ENCODE measurements at regions not wholly inside any gene's neighbourhood (a gene's known extent, or its start where the extent isn't known, plus 50 kb on each side); places are given as distances from the start of the nearest gene placed in this dataset.
"Not testable (repeated sequence)": the region's sequence is repeated elsewhere in the genome, so short reads cannot be mapped to it uniquely, and the experiment has no call there.

DNA sequence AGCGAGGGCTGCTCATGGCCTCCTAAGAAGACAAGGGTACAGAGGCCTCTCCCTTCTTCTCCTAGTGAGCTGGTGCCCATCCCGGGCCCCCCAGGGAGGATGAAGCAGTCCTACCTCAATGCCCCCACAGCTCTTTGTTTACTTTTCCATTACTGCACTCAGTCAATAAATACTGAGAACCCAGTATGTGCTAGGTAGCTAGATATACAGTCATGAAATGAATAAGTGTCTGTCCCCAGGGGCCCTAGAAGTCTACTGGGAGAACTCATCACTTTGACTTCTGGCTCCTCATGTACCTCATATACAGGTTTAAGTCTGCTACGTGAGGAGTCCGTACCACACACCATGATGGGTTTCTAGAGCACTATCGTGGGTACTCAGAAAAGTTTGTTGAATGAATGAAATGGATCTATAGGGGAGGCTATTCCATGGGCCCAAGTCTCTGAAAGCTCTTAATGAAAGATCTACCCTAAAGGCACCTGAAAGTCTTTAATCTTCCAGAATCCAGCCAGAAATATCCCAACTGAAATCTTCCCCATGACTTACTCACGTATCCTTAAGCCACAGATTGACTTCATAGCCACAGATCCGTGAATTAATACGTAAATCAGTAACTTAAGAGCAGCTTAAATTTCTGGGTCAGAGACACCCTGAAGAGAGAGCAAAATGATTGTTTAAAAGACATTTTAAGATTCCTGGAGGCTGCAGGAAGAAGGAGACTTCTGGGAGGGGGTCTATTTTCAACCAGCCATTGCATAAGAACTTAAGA is 51.6 kb upstream of the POMP start:
- no peak for DNase-seq

DNA sequence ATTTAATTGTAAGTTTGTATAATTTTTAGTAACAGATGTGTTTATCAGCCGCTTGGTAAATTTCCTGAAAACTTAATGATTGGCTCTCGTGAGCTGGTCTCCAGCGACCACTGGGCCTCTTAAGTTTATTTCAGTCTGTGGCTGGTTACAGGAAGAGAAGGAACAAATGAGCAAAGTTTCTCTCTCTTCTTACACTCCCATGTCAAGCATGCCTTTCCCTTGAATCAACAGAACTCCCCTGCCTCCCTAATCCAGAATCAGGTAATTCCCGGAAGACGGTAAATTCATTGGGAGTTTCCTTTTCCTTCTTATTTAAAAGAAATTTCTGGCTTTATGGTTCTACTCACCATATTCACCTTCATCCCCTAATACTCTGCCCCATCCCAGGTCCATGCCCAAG is 52.5 kb upstream of the POMP start:
- DNase-seq: no peak

DNA sequence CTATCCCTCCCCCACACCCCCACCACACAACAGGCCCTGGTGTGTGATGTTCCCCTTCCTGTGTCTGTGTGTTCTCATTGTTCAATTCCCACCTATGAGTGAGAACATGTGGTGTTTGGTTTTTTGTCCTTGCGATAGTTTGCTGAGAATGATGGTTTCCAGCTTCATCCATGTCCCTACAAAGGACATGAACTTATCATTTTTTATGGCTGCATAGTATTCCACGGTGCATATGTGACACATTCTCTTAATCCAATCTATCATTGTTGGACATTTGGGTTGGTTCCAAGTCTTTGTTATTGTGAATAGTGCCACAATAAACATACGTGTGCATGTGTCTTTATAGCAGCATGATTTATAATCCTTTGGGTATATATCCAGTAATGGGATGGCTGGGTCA is 53.8 kb upstream of the POMP start:
- not testable (repeated sequence) for DNase-seq

DNA sequence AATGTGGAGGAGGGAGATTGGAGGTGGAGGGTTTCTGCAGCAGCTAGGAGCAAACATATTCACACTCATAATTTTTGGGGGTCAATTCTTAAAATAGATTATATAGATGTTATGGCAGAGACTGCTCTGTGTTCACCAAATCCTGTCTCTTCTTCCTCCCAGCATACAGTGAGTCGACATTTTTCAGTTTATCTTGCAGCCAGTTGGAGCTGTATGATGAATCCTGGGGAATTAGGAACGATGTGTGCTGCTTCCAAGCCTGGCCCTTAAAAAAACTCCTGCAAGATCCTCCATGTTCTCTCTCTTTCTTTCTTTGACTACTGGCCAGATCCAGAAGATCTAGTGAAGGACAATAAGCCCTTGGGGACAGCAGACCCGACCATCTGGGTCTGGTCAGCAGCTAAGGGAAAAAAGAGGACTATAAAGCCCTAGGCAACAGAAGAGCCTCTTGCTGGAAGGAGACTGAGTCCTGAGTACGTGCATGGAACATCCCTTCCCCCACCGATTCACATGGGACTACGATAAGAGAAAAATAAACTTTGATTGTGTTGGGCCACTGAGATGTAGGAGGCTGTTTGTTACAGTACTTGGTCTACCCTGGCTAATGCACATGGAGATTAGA is 55.8 kb upstream of the POMP start:
- no peak for DNase-seq

DNA sequence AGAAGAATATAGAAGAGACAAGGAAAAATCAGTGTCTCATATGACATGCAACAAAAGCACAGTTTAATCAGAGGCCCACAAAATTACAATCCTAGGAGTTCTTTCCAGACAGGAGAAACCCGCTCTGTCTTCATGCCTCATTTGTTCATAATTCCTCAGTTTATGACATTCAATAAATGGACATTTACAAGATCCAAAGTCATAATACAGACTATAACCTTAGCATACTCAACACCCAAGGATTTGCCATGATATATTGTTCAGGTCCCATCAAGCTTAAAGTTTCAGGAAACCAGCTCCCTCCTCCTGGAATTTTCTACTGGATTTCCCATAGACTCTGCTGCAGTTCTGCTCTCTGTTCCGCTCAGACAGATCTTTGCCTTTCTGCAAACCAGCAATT is 56.4 kb upstream of the POMP start:
- DNase-seq: no peak

DNA sequence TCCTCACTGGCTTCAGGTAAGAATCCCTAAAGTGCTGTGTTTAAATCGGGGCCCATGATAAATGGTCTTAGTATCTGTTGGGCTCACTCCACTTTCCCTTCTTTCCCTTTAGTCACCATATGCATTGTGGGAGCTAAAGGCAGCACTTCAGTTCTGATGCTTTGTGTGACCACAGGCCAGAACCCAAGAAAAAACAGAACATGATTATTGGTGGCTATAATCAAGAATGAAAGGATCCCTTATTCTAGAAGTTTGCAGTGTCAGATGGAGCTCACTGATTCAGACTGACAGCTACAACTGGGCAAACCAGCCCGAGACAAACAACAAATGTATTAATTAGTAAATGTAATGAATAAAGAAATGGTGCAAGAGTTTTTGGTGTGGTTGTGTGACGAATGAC is 57.3 kb upstream of the POMP start:
- peak in 2 of 51 donors; percentile 2 to 14 for DNase-seq

DNA sequence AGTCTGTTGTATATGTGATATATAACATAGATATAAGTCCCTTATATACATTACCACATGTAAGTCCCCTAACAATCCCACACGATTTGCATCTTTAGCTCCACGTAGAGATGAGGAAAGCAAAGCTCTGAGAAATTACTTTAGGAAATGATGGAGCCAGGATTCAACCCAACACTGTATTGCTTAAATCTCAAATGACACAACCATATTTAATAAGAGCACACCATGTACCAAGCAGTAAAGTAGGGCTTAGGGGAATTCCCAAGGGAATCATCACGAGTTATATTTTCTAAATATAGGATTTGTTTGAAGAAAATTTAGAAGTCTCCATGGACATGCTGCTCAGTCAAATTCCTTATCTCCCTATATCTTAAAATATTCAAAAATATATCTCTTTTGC is 61.3 kb upstream of the POMP start:
- DNase-seq: no peak

DNA sequence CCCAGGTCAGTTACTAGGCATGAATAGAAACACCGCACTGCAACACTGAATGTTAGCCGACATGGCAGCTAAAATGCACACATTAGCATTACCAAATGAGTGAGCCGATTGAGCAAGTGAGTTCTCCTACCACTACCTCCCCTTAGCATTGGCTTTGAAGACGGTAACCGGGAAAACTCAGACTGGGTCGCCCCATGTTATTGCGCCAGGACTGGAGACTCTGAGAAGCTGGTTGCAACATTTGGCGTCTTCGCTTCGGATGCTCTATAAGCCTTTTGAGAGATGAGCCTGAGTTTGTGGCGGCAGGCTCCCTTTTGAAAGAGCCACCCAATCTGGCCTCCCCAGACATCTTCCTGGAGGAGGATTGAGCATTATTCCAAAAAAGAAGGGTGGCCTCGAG is 68.5 kb upstream of the POMP start:
- DNase-seq: no peak

DNA sequence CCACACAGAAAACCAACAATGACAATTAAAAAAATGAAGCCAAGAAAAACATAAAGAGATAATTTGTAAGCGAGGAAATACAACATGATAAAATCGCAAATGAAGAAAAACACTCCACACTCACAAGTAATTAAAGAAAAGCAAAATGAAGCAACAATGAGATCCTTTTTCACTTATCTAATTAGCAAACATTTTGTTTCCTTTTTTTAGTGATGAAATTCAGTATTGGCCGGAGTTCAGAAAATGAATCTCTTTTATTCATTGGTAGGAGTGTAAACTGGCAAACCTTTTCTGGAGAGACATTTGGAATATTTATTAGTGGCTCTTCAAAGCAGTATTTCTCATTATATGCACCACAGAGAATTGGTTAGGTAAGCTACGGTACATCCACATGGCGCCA is 70.6 kb upstream of the POMP start:
- no peak for DNase-seq

DNA sequence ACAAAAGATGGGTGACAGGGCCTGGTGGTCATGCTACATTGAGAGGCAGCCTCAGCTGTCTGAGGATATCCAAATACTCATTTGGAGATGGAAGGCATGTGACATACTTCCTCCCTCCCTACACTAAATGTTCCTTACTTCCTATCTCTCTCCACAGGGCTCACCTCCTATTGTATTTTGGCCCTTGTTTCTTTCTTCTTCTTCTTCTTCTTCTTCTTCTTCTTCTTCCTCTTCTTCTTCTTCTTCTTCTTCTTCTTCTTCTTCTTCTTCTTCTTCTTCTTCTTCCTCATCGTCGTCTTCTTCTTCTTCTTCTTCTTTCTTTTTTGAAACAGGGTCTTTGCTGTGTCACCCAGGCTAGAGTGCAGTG is 71.8 kb upstream of the POMP start:
- DNase-seq: no peak

DNA sequence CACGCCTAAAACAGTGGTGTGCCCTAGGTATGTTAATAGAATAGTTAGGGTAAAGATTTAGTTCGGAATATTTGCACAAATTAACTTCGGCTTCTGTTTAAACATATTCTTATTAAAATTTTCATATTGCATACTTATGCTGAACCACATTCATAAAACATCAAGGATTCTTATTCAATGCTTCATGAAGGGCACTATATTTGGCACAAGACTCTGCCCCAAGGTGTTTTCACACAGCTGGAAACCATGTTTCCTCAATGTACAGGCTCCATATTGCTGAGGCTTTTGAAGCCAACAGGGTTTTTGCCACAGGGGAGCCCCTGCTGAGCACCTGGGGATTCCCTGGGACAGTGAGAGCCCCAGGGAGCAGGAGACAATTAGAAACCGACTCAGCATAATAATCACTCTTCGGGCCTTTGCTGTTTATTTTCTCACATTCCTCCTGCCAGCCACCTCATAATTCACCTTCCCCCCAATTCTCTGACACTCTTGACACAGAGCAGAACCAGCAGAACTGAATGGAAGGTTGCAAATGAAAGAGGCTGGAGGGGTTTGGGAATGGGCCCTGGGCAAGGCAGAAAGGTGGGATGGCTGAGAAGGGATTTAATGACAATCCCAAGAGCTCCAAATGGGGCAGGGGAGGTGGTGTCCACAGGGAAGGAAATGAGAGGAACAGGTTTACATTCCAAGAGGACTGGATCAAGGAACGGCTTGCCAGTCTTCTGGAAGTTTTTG is 72.3 kb upstream of the POMP start:
- DNase-seq: no peak

DNA sequence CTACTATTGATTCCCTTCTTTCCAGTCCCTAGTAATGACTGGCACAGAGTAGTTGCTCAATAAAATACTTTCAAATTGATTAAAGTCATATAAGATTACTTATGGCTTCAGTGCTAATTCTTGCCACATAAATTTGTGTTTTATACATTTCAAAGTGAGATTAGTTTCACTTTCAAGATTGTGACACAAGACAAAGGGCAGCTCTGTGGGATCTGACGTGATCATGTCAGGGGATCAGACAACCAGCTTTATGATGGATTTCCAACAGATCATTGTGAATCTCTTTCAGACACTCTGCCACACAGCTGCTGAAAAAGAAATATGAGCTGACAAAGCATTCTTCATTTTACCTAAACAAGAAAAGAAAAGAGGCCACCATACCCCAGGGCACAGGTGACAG is 73.4 kb upstream of the POMP start:
- DNase-seq: no peak

DNA sequence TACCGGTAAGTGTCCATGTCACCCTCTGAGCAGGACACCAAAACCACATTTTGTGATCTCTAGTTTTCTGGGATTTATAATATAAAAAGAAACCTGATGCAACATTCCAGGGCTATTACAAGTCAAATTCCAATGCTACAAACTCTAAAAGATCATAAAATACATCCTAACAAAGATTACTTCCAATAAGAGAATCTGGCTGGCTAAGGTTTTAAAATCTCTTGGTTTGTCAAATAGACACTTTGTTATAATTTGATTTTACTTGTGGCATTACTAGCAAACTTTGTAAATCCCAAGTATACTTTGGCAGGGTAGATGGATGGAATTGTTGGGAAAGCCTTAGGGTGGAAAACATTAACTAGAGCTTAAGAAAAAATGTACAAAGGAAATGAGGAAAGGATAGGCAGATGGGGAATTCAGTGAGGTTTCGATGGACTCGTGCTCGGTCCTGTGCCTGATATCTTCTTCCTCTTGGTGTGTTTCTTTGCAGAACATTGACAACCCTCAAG is 74.0 kb upstream of the POMP start:
- no peak for DNase-seq

DNA sequence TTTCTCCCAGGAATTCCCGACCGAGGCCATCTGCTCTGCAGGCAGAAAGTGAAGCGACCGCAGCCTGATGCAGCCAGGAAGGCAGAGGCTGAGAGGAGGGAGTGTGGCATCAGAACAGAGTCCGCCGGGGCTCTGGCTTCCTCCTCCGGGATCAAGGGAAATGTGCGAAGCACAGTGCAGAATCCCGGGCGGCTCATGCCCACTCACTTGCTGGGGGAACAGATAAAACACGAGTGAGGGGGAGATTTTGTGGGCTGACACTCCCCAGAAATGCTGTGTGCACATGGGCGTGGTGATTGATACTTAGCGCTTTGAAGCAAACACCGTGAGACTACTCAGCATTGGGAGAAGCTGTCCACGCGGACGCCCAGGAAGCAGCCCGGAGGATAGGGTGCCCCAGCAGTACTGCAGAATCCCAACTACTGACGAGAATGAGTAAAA is 75.3 kb upstream of the POMP start:
- peak in 1 of 51 donors; percentile 8 for DNase-seq

DNA sequence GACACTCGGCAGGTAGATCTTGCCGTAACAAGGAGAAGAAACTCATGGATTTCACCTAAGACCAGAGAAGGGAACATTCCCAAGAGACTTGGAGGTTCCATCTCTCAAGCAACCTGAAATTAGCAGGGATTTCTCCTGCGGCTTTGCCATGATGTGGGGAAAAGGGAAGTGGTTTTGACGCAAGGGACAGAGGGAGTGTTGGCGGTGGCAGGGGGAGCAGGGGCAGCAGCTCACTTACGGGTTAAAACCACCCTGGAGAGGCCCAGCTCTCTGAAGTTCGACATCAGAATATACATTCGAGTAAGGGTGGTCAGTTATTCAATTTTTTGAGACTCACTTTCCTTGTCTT is 76.1 kb upstream of the POMP start:
- DNase-seq: no peak

DNA sequence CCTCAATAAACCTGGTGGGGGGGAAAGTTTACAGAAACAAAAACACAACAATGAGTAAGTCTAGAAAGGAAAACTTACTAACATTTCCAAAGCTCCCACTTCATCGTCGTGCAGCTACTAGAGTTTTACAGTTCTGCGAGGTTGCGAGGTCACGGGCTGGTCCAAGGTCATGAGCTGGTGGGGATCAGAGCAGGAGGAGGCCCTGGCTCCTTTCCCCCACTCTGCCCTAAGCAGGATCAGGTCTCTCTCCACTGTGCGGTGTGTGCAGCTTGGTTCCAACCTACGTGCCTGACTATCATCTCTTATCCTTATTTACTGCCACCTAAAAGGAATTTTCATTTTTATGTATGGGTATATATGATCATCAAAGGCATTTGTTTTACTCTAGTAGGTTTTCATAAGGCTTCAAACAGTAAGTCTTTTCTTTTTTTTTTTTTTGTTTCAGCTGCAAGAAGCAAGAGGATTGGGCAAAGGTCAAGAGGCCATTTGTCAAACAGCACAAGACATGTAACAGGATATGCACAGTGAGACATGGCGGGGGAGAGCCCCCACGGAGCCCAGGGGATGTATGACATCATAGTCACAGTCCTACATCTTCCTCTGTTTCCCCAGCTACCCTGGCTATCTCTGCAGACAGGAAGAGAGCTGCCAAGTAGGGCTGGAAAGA is 76.6 kb upstream of the POMP start:
- no peak for DNase-seq

DNA sequence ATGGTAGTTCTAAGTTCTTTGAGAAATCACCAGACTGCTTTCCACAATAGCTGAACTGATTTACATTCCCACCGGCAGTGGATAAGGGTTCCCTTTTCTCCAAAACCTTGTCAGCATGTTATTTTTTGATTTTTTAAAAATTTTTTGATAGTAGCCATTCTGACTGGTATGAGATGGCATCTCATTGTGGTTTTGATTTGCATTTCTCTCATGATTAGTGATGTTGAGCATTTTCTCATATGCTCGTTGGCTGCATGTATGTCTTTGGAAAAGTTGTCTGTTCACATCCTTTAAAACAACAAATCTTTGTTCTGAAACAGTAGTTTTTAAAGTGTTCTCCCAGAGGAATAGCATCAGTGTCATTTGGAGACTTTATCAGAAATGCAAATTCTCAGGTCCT is 77.5 kb upstream of the POMP start:
- no peak for DNase-seq

DNA sequence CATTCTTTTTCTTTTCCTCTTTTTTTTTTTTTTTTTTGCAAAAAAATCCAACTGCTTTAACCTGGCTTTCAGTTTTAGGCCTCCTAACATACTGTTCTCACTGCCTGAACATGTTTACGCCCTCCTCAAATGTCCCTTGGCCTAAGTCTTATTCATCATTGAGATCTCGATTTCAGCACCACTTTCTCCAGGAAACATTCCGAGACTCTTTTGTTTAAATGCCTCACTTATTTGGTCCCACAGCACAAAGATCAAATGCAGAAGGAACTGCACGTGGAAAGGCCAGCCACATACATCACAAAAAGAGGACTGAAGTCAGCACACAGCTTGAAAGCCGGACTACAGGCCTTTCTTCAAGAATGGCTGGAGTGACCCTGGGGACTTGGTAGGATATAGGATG is 79.2 kb upstream of the POMP start:
- no peak for DNase-seq

DNA sequence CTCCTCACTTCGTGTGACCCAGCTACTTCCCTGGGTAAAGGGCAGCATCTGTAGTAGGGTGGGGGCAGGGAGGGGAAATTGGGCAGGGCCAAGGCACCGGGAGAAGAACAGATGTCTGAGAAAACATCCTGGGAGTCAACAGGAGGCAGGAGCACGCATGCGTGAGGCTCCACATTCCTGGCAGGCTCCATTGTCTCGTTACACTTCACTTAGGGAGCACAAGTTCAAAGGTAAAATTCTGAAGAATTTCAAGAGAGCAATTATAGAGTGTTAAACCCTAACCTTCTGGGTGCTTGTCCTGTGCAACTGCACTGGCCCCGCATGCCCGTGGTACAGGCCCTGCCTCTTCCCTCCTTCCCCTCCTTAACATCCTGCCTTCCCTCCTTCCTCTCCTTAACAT is 79.6 kb upstream of the POMP start:
- no peak for DNase-seq

DNA sequence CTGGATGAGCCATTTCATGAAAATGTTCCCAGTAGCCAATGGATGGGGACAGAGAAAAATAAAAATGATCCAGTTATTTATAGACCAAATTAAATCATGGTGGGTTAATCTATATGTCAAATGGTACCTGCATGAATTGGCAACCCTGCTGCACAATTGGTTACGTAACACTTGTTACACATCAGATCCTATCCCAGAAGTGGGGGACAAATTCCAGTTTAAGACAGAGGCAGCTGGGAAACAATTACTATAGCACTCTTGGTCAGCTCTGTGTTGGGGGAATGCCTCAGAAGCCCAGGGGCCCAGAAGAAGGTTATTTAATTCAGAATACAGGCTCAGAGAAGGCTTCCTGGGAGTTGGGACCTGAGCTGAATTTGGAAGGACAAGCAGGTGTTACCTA is 81.1 kb upstream of the FLT1 start:
- DNase-seq: no peak

DNA sequence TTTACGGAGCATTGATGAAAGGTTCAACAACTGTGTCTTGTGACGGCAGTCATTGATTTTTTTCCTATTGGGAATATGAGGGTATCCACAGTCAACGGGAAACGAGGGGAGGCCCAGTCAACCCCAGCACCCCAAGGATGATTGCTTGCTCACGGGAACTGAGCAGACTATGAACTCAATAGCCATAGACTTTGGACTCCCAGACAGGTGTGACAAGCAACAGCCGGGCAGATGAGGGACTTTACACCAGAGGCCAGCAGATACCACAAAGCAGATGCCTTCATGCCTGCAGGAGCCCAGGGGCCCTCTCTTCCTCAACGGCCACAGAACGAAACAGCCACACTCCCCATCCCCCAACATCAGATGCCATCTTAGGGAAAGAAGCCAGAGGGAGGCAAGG is 80.3 kb upstream of the FLT1 start:
- no peak for DNase-seq

DNA sequence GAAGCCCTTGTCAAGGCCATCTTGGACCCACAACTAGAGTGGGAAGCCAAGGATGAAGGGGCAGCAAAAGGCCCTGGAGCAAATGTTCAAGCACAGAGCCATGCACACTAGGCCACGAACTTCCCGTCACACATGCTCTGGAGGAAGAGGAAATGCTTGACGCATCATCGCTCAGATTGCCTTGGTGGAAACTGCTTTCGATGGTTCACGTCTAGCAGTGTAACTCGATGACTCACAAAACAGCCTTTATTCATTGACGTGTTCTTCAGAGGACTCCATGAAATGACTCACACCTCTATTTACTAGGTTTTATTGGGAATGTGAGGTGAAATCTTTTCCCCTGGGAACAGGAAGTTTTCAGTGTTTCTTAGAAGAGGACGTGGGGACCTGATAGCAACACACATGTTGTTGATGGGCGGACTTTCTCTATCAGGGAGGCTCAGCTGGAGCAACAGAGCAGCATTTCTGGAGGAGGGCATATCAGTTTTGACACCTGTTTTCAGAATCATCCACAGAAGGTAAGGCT is 79.8 kb upstream of the FLT1 start:
- DNase-seq: peak in 1 of 51 donors; percentile 4

All from hypothalamus (tissue), 51 donors.